Peyer's patch (tissue), 4 donors: ENCODE measurements at regions not wholly inside any gene's neighbourhood (a gene's known extent, or its start where the extent isn't known, plus 50 kb on each side); places are given as distances from the start of the nearest gene placed in this dataset.

Experiments
- CTCF ChIP-seq, 6 experiments: fragments of 450-650 bp in 4 of 6; fragments of 200-600 bp in 2 of 6; sonication (generic) in 1 of 6; IDR thresholded peaks; one replicate each; pipeline ENCODE4 v1.5.1; 2017 to 2019; ENCODE audit warnings: antibody characterized with exemption in 6 of 6, mild to moderate bottlenecking in 3 of 6, moderate library complexity in 1 of 6
- POLR2A ChIP-seq, 2 donors: fragments of 450-650 bp; IDR thresholded peaks; one replicate each; pipeline ENCODE4 v1.5.1; 2017; ENCODE audit warnings: antibody characterized with exemption in 2 of 2, mild to moderate bottlenecking in 2 of 2, moderate library complexity in 2 of 2

GRCh38 chr10:123581656-123582055 lies 84.5 kb upstream of the GPR26 start:
- no peak for TF ChIP-seq POLR2A (IDR thresholded peaks at IDR 0.05)
- no peak for TF ChIP-seq CTCF (IDR thresholded peaks at IDR 0.05)
